HG03432 (cell line): ENCODE measurements at regions not wholly inside any gene's neighbourhood (a gene's known extent, or its start where the extent isn't known, plus 50 kb on each side); places are given as distances from the start of the nearest gene placed in this dataset.
"Not testable (repeated sequence)": the region's sequence is repeated elsewhere in the genome, so short reads cannot be mapped to it uniquely, and the experiment has no call there.

Experiments used
- ATAC-seq: cut with Tn5 transposase; IDR thresholded peaks from one replicate; pipeline ENCODE4 v1.9.1; 2021; ENCODE audit warnings: mild to moderate bottlenecking, moderate library complexity; ENCODE audit not compliant: unreplicated experiment

- no peak for ATAC-seq
Measured at GRCh38 chr7:89770161-89770560, 384.1 kb upstream of the STEAP1 start.

DNA sequence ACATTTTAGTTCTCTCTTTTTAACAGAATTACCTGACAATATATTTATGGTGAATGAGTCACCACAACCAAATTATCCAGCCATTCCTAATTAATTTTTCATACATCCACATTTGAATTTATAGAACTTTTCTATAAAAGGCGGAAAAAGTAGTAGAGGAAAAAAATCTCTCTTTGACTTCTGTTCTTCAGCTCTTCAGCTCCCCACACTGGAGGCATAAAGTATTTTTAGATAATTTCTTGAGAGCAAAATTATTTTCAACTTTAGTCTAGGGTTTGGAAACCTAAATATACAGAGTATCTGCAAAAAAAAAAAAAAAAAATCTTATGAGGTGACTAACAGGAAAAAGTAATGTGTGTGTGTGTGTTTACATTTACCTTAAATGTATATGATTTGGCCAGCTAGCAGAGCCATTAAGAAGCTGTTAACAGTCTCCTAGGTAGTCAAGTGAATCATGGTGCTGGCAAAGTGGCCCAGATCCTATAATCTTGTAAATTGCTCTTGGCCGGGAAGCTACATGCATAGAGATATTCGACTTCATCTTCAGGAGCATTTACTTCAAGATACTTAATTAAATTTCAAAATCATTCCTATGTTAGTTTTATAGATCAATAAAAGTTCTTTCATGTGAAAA lies 383.1 kb upstream of the STEAP1 start:
- ATAC-seq, result no peak

GRCh38 chr7:89772276-89772675 lies 382.0 kb upstream of the STEAP1 start:
- ATAC-seq, result no peak

GRCh38 chr7:89773611-89774010 lies 380.7 kb upstream of the STEAP1 start:
- ATAC-seq, result no peak

GRCh38 chr7:89775459-89775858 lies 378.8 kb upstream of the STEAP1 start:
- ATAC-seq, result no peak

DNA sequence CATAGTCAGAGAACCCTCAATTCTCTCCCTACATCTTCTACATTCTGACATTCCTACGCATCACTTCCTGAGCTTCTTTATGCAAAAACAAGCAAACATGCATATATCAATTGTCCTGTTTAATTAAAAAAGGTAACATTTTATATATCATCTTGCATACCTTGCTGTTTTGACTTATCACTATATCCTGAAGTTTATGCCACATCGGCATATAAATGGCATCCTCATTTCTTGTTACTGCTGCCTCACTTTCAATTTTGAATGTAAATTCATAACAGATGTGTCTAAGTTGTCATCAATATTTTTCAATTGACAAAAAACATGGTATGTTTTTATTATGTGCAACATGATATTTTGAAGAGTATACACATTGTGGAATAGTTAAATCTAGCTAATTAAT lies 377.3 kb upstream of the STEAP1 start:
- no peak for ATAC-seq

GRCh38 chr7:89777499-89777898 lies 376.8 kb upstream of the STEAP1 start:
- ATAC-seq, result no peak

GRCh38 chr7:89780291-89780690 lies 374.0 kb upstream of the STEAP1 start:
- no peak for ATAC-seq

DNA sequence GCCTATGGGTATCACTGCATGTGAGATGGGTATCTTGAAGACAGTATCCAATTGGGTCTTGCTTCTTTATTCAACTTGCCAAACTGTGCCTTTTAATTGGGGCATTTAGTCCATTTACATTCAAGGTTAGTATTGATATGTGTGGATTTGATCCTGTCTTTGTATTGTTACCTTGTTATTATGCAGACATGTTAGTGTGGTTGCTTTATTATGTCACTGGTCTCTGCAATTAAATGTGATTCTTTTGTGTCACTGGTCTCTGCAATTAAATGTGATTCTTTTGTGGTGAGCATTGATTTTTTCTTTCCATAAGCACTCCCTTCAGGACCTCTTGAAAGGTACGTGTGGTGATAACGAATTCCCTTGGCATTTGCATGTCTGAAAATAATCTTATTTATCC lies 357.8 kb upstream of the STEAP1 start:
- ATAC-seq, result no peak

DNA sequence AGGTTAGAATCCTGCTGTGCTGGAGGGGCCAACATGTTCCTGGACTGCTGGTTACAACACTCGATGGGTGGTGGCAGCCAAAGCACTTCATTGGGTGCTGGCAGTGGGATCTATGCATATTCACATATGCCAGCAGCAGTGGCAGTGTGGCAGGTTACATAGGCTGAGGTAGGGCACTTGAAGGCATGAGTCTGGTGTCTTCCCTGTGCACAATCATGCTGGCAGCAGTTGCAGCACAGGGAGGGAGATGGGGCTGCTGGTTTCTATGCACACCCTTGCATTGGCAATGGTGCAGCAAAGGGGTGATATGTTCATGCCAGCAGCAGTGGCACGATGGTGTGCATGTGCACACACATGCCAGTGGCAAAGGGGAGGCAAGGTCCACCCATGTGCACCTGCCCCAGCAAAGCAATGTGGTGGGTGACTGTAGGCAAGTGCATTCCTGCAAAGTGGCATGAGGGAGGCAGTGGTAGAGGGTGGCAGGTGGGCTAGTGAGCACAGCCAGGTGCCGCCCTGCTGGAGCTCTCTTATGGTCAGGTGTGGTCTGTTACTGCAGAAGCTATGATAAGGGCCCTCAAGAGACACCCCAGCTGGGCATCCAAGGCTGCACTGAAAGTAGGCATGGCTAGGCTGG lies 356.2 kb upstream of the STEAP1 start:
- no peak for ATAC-seq

- no peak for ATAC-seq
Measured at GRCh38 chr7:89798599-89798996, 355.7 kb upstream of the STEAP1 start.

DNA sequence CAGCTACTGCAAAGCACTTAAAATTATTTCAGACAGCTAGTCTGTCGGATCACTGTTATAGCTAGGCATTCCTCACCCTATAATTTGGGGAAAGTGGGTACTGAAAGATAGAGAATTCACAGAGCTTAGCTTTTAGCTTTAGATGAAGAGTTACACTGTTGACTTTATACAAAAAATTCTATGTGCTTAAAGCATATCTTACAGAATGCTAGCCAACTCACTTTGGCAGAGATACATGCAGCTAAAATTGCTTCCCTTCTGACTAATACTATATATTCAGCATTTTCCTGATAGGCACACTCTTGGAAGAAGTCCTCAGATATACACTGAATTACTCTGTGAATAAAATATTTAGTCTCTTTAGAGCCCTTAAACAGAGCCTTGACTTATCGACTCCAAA lies 353.5 kb upstream of the STEAP1 start:
- ATAC-seq, result no peak

DNA sequence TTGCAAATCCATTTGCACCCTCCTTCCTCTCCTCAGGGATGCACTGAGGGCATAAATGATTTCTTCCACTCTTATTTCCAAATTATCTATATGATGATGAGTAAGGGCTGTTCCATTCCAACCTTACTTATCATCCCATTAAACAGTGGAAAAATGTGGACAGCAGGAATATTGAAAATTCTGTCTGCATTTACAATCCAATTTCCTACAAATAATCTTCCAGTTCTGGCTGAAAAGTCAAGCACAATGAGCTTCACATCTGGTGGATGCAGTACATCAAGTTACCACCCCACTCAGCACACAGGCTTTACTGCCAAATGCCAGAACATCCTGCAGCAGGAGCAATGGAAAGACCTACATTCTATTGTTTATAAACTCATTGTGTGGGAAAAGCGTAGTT lies 345.0 kb upstream of the STEAP1 start:
- ATAC-seq, result no peak

GRCh38 chr7:89813081-89813480 lies 341.2 kb upstream of the STEAP1 start:
- ATAC-seq, result no peak

GRCh38 chr7:89826121-89826520 lies 328.1 kb upstream of the STEAP1 start:
- ATAC-seq, result no peak

GRCh38 chr7:89826557-89826956 lies 327.7 kb upstream of the STEAP1 start:
- no peak for ATAC-seq

DNA sequence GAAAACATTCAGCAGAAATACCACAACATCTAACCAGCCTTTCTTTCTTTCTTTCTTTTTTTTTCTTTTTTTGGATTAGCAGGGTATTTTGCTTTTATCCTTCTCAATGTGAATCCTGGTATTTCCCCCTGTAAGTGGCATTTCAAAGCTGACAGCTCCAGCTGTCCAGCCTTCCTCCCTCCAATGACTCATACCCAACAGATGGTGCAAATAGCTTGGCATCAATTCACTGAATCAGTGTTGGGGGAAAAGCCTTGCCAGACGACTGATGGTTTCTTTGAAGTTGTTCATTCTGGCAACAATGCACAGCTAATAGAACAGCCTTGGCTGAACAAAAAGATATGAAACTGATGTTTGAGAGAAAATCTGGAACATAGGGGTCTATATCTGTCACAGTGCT lies 316.8 kb upstream of the STEAP1 start:
- no peak for ATAC-seq

DNA sequence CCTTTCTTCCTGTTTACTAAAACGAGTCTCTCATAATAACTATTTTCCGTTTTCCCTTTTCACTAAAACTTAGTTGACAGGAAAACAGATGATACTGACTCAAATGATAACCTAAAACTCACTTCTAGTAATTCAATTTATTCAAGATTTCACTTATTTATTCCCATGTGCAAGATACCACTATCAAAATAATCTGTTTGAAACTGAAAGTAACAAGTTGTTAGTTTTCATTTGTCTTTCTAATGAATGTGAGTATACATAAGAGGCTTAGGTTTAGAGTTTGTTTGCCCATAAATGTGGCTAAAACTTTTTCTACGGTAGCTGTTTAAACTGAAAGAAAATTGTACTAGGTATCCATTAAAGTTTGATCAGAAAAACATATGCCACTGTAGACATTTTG lies 314.9 kb upstream of the STEAP1 start:
- peak; percentile 74 for ATAC-seq

- peak; percentile 47 for ATAC-seq
Measured at GRCh38 chr7:89845952-89846351, 308.3 kb upstream of the STEAP1 start.

DNA sequence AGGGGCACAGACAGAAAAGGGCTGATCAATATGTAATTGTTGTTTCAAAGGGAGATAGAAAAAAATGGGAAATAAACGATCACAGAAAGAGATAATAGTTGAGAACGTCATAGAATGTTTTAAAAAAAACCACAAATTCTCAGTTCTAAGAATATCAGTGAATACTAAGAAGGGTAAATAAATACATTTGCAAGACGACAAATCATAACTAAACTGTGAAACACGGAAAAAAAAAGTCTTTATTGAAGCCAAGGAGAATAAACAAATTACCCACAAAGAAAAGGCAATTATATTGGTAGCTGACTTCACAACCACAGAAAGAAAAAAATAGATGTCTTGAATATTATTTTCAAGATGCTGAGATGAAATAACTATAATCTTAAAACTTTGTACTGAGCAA lies 305.2 kb upstream of the STEAP1 start:
- ATAC-seq, result peak; percentile 50

DNA sequence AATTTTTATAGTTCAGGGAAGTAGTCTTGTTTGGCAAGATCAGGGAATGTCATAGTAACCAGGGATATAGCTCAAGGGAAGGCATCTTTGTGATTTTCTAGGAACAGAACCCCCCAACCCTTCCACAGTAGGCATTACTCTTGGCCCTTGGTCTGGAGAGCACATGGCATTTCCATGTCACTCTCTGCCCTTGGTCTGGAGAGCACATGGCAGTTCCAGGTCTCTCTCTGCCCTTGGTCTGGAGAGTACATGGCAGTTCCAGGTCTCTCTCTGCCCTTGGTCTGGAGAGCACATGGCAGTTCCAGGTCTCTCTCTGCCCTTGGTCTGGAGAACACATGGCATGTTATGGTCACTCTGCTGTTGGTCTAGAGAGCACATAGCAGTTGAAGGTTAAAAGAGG lies 297.2 kb upstream of the STEAP1 start:
- ATAC-seq, result not testable (repeated sequence)

DNA sequence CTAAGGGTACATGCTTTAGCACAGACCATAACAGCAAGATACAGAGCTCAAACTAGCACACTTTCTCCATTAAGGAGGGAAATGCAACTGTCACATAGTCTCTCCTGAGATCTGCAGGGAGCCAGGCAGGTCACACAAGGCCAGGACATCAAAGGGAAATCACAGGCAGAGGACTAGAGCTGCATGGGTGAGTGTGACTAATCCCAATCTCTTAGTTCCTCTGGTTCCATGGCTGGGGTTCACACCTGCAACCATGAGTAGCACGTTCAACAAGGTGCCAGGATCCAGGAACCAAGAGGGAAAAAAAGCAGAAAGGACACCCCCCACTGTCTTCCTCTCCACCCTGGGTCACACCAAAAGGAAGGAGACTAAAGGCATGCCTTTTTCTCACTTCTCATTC lies 296.5 kb upstream of the STEAP1 start:
- no peak for ATAC-seq

- no peak for ATAC-seq
Measured at GRCh38 chr7:89887489-89887888, 266.8 kb upstream of the STEAP1 start.
